Kidney epithelial cell (primary cell): ENCODE measurements at regions not wholly inside any gene's neighbourhood (a gene's known extent, or its start where the extent isn't known, plus 50 kb on each side); places are given as distances from the start of the nearest gene placed in this dataset.

Experiments
- DNase-seq: peaks from one replicate; pipeline ENCODE4 v3.0.0-alpha.2; 2010; ENCODE audit warnings: low read depth
- H3K27me3 ChIP-seq: 2 replicates; pipeline ENCODE4 v1.6.0; 2011; ENCODE audit warnings: low read length; ENCODE audit not compliant: control insufficient read depth, insufficient read depth
- H3K36me3 ChIP-seq: 2 replicates; pipeline ENCODE4 v1.5.1; 2011; ENCODE audit warnings: low read length; ENCODE audit not compliant: control insufficient read depth, insufficient read depth
- H3K4me3 ChIP-seq: 2 replicates; pipeline ENCODE4 v1.5.1; 2011; ENCODE audit warnings: low read depth, mild to moderate bottlenecking, control low read depth, low read length
- TF ChIP-seq, protein P1 (sequence below): IDR thresholded peaks from 2 replicates; pipeline ENCODE4 v1.5.1; 2011; ENCODE audit warnings: mild to moderate bottlenecking, moderate library complexity, low read length, control low read depth, inconsistent platforms; ENCODE audit not compliant: insufficient read depth, poor library complexity, severe bottlenecking

DNA sequence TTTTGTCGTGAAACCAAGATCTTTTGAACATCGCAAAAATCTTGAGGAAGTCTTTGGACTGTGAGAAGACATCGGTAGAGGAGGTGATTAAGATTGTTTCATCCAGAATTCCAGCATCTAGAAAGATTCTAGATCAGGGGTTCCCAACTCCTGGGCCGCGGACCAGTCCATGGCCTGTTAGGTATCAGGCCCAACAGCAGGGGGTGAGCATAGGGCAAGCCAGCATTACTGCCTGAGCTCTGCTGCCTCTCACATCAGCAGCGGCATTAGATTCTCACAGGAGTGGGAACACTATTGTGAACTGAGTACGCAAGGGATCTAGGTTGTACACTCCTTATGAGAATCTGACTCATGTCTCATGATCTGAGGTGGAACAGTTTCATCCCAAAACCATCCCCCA lies 600.6 kb upstream of the CDH11 start:
- no peak for DNase-seq
- Histone ChIP-seq H3K4me3 (no peak overlapping the region), H3K27me3 (no peaks in the 10 kb centered on the region), H3K36me3 (no peaks in the 10 kb centered on the region)
- TF ChIP-seq, protein P1, sequence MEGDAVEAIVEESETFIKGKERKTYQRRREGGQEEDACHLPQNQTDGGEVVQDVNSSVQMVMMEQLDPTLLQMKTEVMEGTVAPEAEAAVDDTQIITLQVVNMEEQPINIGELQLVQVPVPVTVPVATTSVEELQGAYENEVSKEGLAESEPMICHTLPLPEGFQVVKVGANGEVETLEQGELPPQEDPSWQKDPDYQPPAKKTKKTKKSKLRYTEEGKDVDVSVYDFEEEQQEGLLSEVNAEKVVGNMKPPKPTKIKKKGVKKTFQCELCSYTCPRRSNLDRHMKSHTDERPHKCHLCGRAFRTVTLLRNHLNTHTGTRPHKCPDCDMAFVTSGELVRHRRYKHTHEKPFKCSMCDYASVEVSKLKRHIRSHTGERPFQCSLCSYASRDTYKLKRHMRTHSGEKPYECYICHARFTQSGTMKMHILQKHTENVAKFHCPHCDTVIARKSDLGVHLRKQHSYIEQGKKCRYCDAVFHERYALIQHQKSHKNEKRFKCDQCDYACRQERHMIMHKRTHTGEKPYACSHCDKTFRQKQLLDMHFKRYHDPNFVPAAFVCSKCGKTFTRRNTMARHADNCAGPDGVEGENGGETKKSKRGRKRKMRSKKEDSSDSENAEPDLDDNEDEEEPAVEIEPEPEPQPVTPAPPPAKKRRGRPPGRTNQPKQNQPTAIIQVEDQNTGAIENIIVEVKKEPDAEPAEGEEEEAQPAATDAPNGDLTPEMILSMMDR: no peak

DNA sequence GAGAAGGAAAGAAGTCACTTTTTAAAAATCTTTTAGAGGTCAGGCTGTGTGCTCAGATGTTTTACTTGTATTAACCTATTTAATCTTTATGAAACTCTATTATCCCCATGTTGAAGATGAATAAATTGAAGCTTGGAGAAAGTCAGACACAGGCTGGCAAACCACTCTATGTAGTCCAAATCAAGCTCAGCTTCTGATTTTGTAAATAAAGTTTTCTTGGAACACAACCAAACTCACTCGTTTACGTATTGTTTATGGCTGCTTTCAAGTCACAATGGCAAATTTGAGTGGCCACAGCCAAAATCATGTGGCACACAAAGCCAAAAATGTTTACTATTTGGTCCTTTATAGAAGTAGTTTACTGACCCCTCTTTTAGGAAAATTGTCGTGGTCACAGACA lies 596.0 kb upstream of the CDH11 start:
- no peak overlapping the region for H3K4me3 ChIP-seq
- TF ChIP-seq, protein P1: no peak
- no peak for DNase-seq
- no peaks in the 10 kb centered on the region for H3K36me3 ChIP-seq
- H3K27me3 ChIP-seq: no peaks in the 10 kb centered on the region

DNA sequence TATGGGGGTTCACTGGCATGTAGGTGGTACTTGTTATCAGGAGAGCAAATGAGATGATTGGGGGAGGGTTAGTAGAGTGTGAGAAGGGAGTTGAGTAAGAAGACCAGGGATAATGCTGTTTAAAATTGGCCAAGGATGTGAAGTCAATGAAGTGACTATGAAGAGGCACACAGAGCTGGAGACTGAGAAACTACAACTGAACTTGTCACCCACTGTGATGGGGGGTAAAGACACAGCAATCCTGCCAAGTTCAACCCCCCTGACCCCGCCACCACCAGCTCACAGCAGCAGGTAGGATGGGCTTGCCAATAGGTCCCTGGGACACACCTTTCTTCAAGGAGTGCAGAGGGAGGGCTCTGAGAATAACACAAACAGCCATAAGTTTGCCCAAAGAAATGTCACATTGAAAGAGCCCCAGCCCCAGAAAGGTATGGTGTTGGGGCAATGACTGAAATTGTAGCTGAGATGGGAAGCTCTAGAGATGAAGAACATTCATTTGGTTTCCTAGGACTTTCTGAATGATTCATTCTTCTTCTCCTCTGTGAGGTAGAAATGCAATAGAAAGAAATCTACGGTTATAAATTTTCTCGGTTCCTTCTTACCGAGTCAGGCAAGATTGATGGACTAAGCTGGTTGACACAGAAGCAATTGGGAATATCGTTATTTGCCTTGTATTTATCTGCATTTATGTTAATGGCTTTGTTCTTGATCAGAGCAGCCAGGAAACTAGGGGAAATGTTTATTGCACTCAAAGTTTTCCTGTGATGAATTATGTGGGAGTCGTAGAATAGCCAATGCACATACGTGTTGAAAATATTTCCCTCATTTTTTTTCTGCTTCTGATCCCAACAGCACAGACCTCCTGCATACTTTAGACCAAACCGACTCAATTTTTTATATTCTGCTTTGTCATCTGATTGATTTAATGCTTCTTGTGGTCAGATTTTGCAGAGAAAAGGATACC lies 595.2 kb upstream of the CDH11 start:
- DNase-seq: no peak
- Histone ChIP-seq H3K36me3 (no peaks in the 10 kb centered on the region), H3K4me3 (no peak overlapping the region), H3K27me3 (no peaks in the 10 kb centered on the region)
- TF ChIP-seq, protein P1: no peak

DNA sequence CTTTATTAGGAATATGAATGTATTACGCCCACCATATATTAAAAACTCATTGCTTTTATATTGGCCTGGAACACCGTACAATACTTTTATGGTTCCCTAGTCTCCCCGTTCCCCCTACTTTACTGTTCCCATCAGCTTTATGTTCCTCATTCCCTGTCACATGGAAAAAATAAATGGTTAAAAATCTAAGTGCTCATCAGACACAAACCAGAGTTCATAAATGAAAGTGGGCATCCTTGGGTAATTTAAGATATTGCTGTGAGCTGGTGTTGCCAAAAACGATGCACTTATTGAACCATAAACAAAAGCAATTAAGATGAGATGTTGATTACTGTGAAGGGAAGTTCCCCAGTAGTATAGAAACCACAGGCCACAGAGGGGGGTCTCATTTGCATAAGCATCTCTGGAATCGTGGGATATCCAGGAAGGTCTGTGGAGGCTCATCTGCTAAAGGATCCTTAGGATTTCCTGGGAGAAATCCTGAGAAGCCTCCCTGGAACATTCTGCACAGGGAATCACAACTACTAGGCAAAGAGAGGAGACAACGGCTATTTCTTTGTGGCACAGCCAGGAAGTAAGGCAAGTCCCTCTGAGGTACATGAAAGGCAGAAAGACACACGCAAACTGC lies 591.4 kb upstream of the CDH11 start:
- no peaks in the 10 kb centered on the region for H3K27me3 ChIP-seq
- no peaks in the 10 kb centered on the region for H3K36me3 ChIP-seq
- no peak for DNase-seq
- no peak overlapping the region for H3K4me3 ChIP-seq
- TF ChIP-seq, protein P1: no peak

DNA sequence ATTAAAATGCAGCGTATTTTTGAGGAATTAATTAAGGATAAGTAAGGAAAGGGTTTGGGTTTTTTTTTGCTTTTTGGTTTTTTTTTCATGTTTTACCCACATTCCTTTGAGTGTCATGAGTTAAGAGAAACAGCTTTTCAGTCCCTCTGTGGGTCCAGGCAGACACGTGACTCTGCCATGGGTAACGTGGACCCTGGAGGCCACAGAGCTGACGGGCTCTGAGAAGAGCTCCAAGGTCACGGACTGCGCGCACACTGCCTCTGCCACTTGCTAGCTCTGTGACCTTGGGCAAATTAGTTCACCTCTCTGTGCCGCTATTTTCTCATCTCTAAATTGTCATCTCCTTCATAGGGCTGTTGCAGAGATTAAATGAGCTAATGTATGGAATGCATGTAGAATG lies 588.2 kb upstream of the CDH11 start:
- DNase-seq: no peak
- no peaks in the 10 kb centered on the region for H3K27me3 ChIP-seq
- H3K4me3 ChIP-seq: no peak overlapping the region
- no peaks in the 10 kb centered on the region for H3K36me3 ChIP-seq
- TF ChIP-seq, protein P1: no peak
